Endothelial cell of umbilical vein (primary cell): ENCODE measurements at regions not wholly inside any gene's neighbourhood (a gene's known extent, or its start where the extent isn't known, plus 50 kb on each side); places are given as distances from the start of the nearest gene placed in this dataset.

Experiments
- BruUV-seq: library from RNA; stranded (reverse); fragments of 400-500 nt; replicated peaks from 2 replicates; lab custom pipeline; 2021; lab: Mats Ljungman, UMichigan
- CTCF ChIA-PET: fragments of 300-600, 350-600 bp; sonication (Branson Sonifier 250); formaldehyde crosslinking; loops from one replicate; lab custom pipeline; 2021; ENCODE audit warnings: antibody characterized with exemption, inconsistent platforms; lab: Charles Lee
- POLR2A ChIA-PET: fragments of 300-600, 350-600 bp; sonication (Branson Sonifier 250); formaldehyde crosslinking; loops from one replicate; lab custom pipeline; 2021; ENCODE audit warnings: antibody characterized with exemption, inconsistent platforms; lab: Charles Lee
- DNase-seq: peaks from one replicate; pipeline ENCODE4 v3.0.0-alpha.2; 2011; ENCODE audit warnings: low read depth, low spot score
- FAIRE-seq: peaks from 2 replicates; lab custom pipeline; 2011; peaks lifted over from hg19 to GRCh38; lab: Jason Lieb, UNC
- H2AFZ ChIP-seq: 2 replicates; pipeline ENCODE4 v1.6.0; 2012; ENCODE audit warnings: low read depth, low read length, control low read depth, inconsistent platforms
- H3K27ac ChIP-seq: 2 replicates; pipeline ENCODE4 v1.5.1; 2011; ENCODE audit warnings: low read depth, mild to moderate bottlenecking, control low read depth, low read length, moderate library complexity; ENCODE audit not compliant: insufficient read depth
- H3K27me3 ChIP-seq, 2 experiments: 2 replicates each; pipeline versions ENCODE4 v1.6.0 to v1.6.1; 2011; ENCODE audit warnings: low read length in 2 of 2, mixed read lengths in 1 of 2; ENCODE audit not compliant: control insufficient read depth in 2 of 2, insufficient read depth in 2 of 2
- H3K36me3 ChIP-seq, 2 experiments: 2 replicates in 1 of 2; 3 replicates in 1 of 2; pipeline ENCODE4 v1.5.1; 2011; ENCODE audit warnings: low read length in 2 of 2, mild to moderate bottlenecking in 1 of 2, moderate library complexity in 1 of 2; ENCODE audit not compliant: control insufficient read depth in 2 of 2, insufficient read depth in 2 of 2; ENCODE audit errors: extremely low read depth in 1 of 2
- H3K4me1 ChIP-seq: 3 replicates; pipeline ENCODE4 v1.5.1; 2011; ENCODE audit warnings: mild to moderate bottlenecking, low read length; ENCODE audit not compliant: control insufficient read depth, insufficient read depth; ENCODE audit errors: extremely low read depth
- H3K4me2 ChIP-seq: 2 replicates; pipeline ENCODE4 v1.6.1; 2011; ENCODE audit warnings: low read length, control low read depth, mixed read lengths; ENCODE audit not compliant: insufficient read depth
- H3K4me3 ChIP-seq, 3 experiments: fragments of 200-600 bp in 1 of 3; sonication (generic), shearing (Covaris generic) in 1 of 3; replicated peaks in 1 of 3; 2 replicates each; pipeline ENCODE4 v1.5.1; 2011 to 2016; ENCODE audit warnings: control low read depth in 3 of 3, low read length in 3 of 3, mild to moderate bottlenecking in 2 of 3, inconsistent platforms in 1 of 3, low read depth in 1 of 3, moderate library complexity in 1 of 3; ENCODE audit not compliant: insufficient read depth in 1 of 3
- H3K79me2 ChIP-seq: 2 replicates; pipeline ENCODE4 v1.6.0; 2012; ENCODE audit warnings: low read length, inconsistent platforms; ENCODE audit not compliant: control insufficient read depth, insufficient read depth
- H3K9ac ChIP-seq: replicated peaks from 2 replicates; pipeline ENCODE3; 2011; ENCODE audit warnings: low read length, control low read depth; ENCODE audit not compliant: insufficient read depth; ENCODE audit errors: extremely low read depth
- H3K9me1 ChIP-seq: replicated peaks from 3 replicates; pipeline ENCODE4 v1.6.0; 2011; ENCODE audit warnings: mild to moderate bottlenecking, low read length; ENCODE audit not compliant: control insufficient read depth, insufficient read depth; ENCODE audit errors: extremely low read depth
- H3K9me3 ChIP-seq: replicated peaks from 2 replicates; pipeline ENCODE4 v1.5.1; 2012; ENCODE audit warnings: low read length, inconsistent platforms; ENCODE audit not compliant: control insufficient read depth, insufficient read depth
- H4K20me1 ChIP-seq: replicated peaks from 2 replicates; pipeline ENCODE3; 2011; ENCODE audit warnings: mild to moderate bottlenecking, low read length; ENCODE audit not compliant: control insufficient read depth, insufficient read depth; ENCODE audit errors: extremely low read depth
- CTCF ChIP-seq, 2 donors: IDR thresholded peaks; 1 replicate in 1 of 2; 2 replicates in 1 of 2; pipeline ENCODE4 v1.5.1; 2011; ENCODE audit warnings: low read length in 2 of 2, mild to moderate bottlenecking in 2 of 2, moderate library complexity in 2 of 2, control low read depth in 1 of 2, inconsistent platforms in 1 of 2, low read depth in 1 of 2; ENCODE audit not compliant: insufficient read depth in 1 of 2; ENCODE audit errors: extremely low read depth in 1 of 2
- EZH2 ChIP-seq: IDR thresholded peaks from 2 replicates; pipeline ENCODE4 v1.6.1; 2012; ENCODE audit warnings: borderline replicate concordance, low read depth, mild to moderate bottlenecking, moderate library complexity, low read length, inconsistent platforms; ENCODE audit not compliant: severe bottlenecking
- FOS ChIP-seq: IDR thresholded peaks from 2 replicates; pipeline ENCODE4 v1.6.1; 2011; ENCODE audit warnings: mild to moderate bottlenecking, low read length, moderate library complexity, borderline replicate concordance; ENCODE audit not compliant: insufficient read depth
- GATA2 ChIP-seq: IDR thresholded peaks from 2 replicates; pipeline ENCODE4 v1.7.0; 2011; ENCODE audit warnings: low read depth, mild to moderate bottlenecking, moderate library complexity, mixed read lengths, low read length; ENCODE audit not compliant: insufficient read length, insufficient read depth
- JUN ChIP-seq: IDR thresholded peaks from 2 replicates; pipeline ENCODE4 v1.6.1; 2011; ENCODE audit warnings: borderline replicate concordance, low read depth; ENCODE audit not compliant: insufficient read length, insufficient read depth
- MYC ChIP-seq: IDR thresholded peaks from one replicate; pipeline ENCODE4 v1.6.1; 2011; ENCODE audit warnings: mild to moderate bottlenecking, low read depth, low read length
- POLR2A ChIP-seq: IDR thresholded peaks from 2 replicates; pipeline ENCODE4 v1.6.1; 2012; ENCODE audit warnings: low read depth, mild to moderate bottlenecking, control low read depth, low read length
- POLR2AphosphoS5 ChIP-seq: IDR thresholded peaks from 2 replicates; pipeline ENCODE4 v1.6.1; 2012; ENCODE audit warnings: low read depth, mild to moderate bottlenecking, control low read depth, low read length, moderate library complexity; ENCODE audit not compliant: insufficient read depth
- dilution Hi-C: fragments of 300-500 bp; cut with MboI; formaldehyde crosslinking; loops from one replicate; pipeline ENCODE4 v1.15.0; 2019; ENCODE audit warnings: low sequenced_read_pairs; ENCODE audit not compliant: extremely low pct_ligation_motif_present
- intact Hi-C: fragments of 100-400 bp; cut with micrococcal nuclease; formaldehyde crosslinking; loops from one replicate; pipeline ENCODE4 v1.10.0; 2022
- TF ChIP-seq, protein P1 (sequence below): IDR thresholded peaks from 2 replicates; pipeline ENCODE4 v1.6.1; 2011; ENCODE audit not compliant: insufficient read depth, insufficient read length

DNA sequence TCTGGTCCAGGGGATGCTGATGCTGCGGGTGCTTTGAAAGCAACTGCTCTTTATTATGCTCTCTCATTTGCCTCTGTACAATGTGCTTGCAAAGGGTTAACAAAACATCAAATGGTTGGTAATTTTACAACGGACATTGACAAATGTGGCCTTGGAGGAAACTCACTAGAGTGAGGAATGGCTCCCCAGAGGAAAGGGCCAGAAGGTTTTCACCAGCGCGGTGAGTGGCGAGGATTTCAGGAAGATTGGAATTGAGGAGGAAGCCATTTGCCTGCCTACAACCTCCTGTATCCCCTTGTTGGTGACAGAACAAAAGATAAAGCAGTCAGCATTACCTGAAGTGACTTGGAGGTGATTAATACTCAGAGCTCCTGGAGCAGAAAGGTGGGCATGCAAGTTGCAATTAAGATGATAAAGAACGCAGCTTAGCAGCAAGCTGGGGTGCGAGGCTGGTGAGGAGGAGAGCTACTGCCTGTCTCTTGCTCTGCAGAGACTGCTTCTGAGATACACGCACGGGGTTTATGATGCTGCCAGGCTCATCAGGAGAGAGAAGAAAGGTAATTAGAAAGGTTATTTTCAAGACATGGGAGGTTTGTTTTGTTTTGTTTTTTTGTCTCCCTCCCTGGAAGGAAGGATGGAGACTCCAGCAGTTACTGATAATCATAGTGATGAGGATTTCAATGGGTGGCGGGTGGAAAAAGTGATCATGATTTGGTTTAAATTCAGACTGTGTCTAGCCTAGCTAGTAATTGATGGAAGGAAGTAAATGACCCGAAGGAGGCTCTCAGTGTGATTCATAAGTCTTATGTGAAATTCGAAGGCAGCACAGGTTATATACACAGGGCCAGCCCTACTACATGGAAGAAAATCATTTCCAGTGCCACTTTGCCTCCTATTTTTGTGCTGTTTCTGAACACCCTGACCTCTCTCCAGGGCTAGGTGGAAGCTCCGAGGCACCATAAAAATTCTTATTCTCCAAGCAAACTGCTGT is 141.6 kb upstream of the DTNBP1 start:
- H3K9ac ChIP-seq = no peak overlapping the region
- no peak overlapping the region for H3K27ac ChIP-seq
- FAIRE-seq = no peak
- DNase-seq = no peak
- H3K79me2 ChIP-seq = no peaks in the 10 kb centered on the region
- intact Hi-C loops (no loop called here), dilution Hi-C loops (no loop called here)
- no peaks in the 10 kb centered on the region for H3K4me1 ChIP-seq
- H2AFZ ChIP-seq = no peak overlapping the region
- BruUV-seq = no TSS peak
- H3K9me3 ChIP-seq = no peaks in the 10 kb centered on the region
- H3K36me3 ChIP-seq = no peaks in the 10 kb centered on the region
- H3K4me3 ChIP-seq = no peak overlapping the region
- ChIA-PET CTCF (no interaction called here), POLR2A (no interaction called here)
- no peaks in the 10 kb centered on the region for H4K20me1 ChIP-seq
- no peaks in the 10 kb centered on the region for H3K9me1 ChIP-seq
- H3K4me2 ChIP-seq = no peak overlapping the region
- no peak for TF ChIP-seq FOS
- TF ChIP-seq EZH2 = no peak
- TF ChIP-seq MYC = no peak
- no peak for TF ChIP-seq POLR2AphosphoS5
- no peak for TF ChIP-seq GATA2
- no peak for TF ChIP-seq JUN
- TF ChIP-seq CTCF (IDR thresholded peaks at IDR 0.05; ENCODE audit: extremely low read depth in 1 of 2, insufficient read depth in 1 of 2, low read depth in 1 of 2, low read length in 2 of 2) = no peak
- no peak for TF ChIP-seq POLR2A
- TF ChIP-seq, protein P1, sequence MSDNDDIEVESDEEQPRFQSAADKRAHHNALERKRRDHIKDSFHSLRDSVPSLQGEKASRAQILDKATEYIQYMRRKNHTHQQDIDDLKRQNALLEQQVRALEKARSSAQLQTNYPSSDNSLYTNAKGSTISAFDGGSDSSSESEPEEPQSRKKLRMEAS = no peak
- peaks cover 0 to 2% of the 10 kb centered on the region in 2 experiments for H3K27me3 ChIP-seq
